GM13976 (cell line): ENCODE measurements at regions not wholly inside any gene's neighbourhood (a gene's known extent, or its start where the extent isn't known, plus 50 kb on each side); places are given as distances from the start of the nearest gene placed in this dataset.
"Not testable (repeated sequence)": the region's sequence is repeated elsewhere in the genome, so short reads cannot be mapped to it uniquely, and the experiment has no call there.

Source experiments
- DNase-seq: peaks from one replicate; pipeline ENCODE4 v3.0.0; 2012; ENCODE audit warnings: low spot score
- CTCF ChIP-seq: IDR thresholded peaks from 2 replicates; pipeline ENCODE4 v1.5.1; 2012; ENCODE audit warnings: borderline replicate concordance, mild to moderate bottlenecking; ENCODE audit not compliant: insufficient read depth; ENCODE audit errors: extremely low read depth, missing control alignments, control extremely low read depth
- in situ Hi-C: fragments of 300-500 bp; cut with MboI; formaldehyde crosslinking; loops from one replicate; pipeline ENCODE4 v1.12.0; 2022; ENCODE audit warnings: low sequenced_read_pairs, mixed read lengths, inconsistent platforms; ENCODE audit not compliant: unreplicated experiment

- TF ChIP-seq CTCF, result no peak
- in situ Hi-C loops, result no loop called here
- no peak for DNase-seq
These were observed 62.7 kb upstream of the ITGA11 start for GRCh38 chr15:68494573-68495110.

- no peak for DNase-seq
- in situ Hi-C loops, result no loop called here
- TF ChIP-seq CTCF, result no peak
These were observed 63.4 kb upstream of the ITGA11 start for GRCh38 chr15:68495221-68495950.

GRCh38 chr15:68495981-68496705, 64.2 kb upstream of the ITGA11 start:
- DNase-seq, result no peak
- in situ Hi-C loops, result no loop called here
- TF ChIP-seq CTCF, result no peak

- DNase-seq, in situ Hi-C loops: not testable (repeated sequence)
These were observed 64.8 kb upstream of the ITGA11 start for GRCh38 chr15:68496751-68497150.

- TF ChIP-seq CTCF, result no peak
- in situ Hi-C loops, result no loop called here
- DNase-seq, result no peak
These were observed 65.4 kb upstream of the ITGA11 start for GRCh38 chr15:68497206-68497910.

- DNase-seq, result no peak
- no peak for TF ChIP-seq CTCF
- in situ Hi-C loops, result no loop called here
These were observed 66.1 kb upstream of the ITGA11 start for GRCh38 chr15:68498076-68498475.
